GM10266 (cell line): ENCODE measurements at regions not wholly inside any gene's neighbourhood (a gene's known extent, or its start where the extent isn't known, plus 50 kb on each side); places are given as distances from the start of the nearest gene placed in this dataset.

ENCODE experiments used
- DNase-seq: peaks from one replicate; pipeline ENCODE4 v3.0.0; 2012; ENCODE audit errors: extremely low spot score
- CTCF ChIP-seq: IDR thresholded peaks from 2 replicates; pipeline ENCODE4 v1.5.1; 2012; ENCODE audit warnings: mild to moderate bottlenecking, low read depth; ENCODE audit not compliant: control insufficient read depth, insufficient read depth; ENCODE audit errors: missing control alignments

GRCh38 chr6:104017410-104018381 lies 842.0 kb downstream of the HACE1 start:
- TF ChIP-seq CTCF, result no peak
- DNase-seq, result no peak

GRCh38 chr6:104014163-104014959 lies 845.4 kb downstream of the HACE1 start:
- TF ChIP-seq CTCF, result no peak
- no peak for DNase-seq

GRCh38 chr6:104013312-104013971 lies 846.3 kb downstream of the HACE1 start:
- TF ChIP-seq CTCF, result no peak
- DNase-seq, result no peak

GRCh38 chr6:104010897-104011296 lies 848.8 kb downstream of the HACE1 start:
- no peak for DNase-seq
- TF ChIP-seq CTCF, result no peak

- TF ChIP-seq CTCF, result no peak
- DNase-seq, result no peak
Measured at GRCh38 chr6:104003803-104004516, 855.8 kb downstream of the HACE1 start.

GRCh38 chr6:103995571-103995970 lies 864.1 kb downstream of the HACE1 start:
- no peak for DNase-seq
- TF ChIP-seq CTCF, result no peak
